ENCODE measurements at regions not wholly inside any gene's neighbourhood (a gene's known extent, or its start where the extent isn't known, plus 50 kb on each side); places are given as distances from the start of the nearest gene placed in this dataset.

GRCh38 chrX:81542255-81542654, 340.4 kb downstream of the SH3BGRL start:
- Histone ChIP-seq H3K9me3 (ENCODE audit: low read depth, low read length, poor library complexity, severe bottlenecking) (peaks cover 23% of the 10 kb centered on the region), H3K27me3 (replicated peaks; ENCODE audit: insufficient read depth, low read depth, low read length, poor library complexity) (no peaks in the 10 kb centered on the region), H3K27ac (ENCODE audit: low read depth, low read length, poor library complexity, severe bottlenecking) (no peak overlapping the region), H3K36me3 (ENCODE audit: insufficient read depth, low read length, poor library complexity, severe bottlenecking) (no peaks in the 10 kb centered on the region), H3K4me1 (ENCODE audit: insufficient read depth, low read length, poor library complexity, severe bottlenecking) (no peaks in the 10 kb centered on the region), H3K4me3 (ENCODE audit: low read depth, low read length, poor library complexity, severe bottlenecking) (no peak overlapping the region)
- CTCF ChIA-PET, result no interaction called here
- TF ChIP-seq, protein P1, sequence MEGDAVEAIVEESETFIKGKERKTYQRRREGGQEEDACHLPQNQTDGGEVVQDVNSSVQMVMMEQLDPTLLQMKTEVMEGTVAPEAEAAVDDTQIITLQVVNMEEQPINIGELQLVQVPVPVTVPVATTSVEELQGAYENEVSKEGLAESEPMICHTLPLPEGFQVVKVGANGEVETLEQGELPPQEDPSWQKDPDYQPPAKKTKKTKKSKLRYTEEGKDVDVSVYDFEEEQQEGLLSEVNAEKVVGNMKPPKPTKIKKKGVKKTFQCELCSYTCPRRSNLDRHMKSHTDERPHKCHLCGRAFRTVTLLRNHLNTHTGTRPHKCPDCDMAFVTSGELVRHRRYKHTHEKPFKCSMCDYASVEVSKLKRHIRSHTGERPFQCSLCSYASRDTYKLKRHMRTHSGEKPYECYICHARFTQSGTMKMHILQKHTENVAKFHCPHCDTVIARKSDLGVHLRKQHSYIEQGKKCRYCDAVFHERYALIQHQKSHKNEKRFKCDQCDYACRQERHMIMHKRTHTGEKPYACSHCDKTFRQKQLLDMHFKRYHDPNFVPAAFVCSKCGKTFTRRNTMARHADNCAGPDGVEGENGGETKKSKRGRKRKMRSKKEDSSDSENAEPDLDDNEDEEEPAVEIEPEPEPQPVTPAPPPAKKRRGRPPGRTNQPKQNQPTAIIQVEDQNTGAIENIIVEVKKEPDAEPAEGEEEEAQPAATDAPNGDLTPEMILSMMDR (conservative IDR thresholded peaks at IDR 0.05; ENCODE audit: low read depth, low read length), result no peak
- no peak for TF ChIP-seq EZH2 (IDR thresholded peaks at IDR 0.05; ENCODE audit: borderline replicate concordance, low read depth, low read length, poor library complexity, severe bottlenecking)
- DNase-seq (ENCODE audit: low spot score), result no peak
- POLR2A ChIA-PET (ENCODE audit: low non-redundant PET), result no interaction called here
- BruUV-seq (replicated peaks), result no TSS peak
- intact Hi-C loops (cut with micrococcal nuclease; ENCODE audit: unreplicated experiment), result no loop called here

DNA sequence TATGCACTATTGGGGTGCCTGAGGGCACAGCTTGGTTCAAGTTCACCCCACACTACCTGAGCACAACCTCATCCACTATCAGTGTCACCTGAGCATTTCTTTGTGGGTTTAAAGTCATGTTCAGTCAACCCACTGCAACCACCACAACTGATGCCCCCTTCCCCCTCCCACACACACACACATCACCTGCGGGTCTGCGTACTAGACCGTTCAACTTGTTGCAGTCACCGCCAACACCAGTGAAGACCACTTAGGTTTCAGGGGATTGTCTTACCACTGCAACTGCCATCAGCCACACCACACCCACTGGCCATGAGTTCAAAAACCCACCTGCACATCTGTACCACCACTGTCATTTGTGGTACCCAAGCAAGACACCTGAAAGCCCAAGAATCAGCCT, 355.0 kb downstream of the SH3BGRL start:
- CTCF ChIA-PET, result no interaction called here
- no TSS peak for BruUV-seq (replicated peaks)
- no peak for DNase-seq (ENCODE audit: low spot score)
- no peak overlapping the region for H3K27ac ChIP-seq (ENCODE audit: low read depth, low read length, poor library complexity, severe bottlenecking)
- H3K4me1 ChIP-seq (ENCODE audit: insufficient read depth, low read length, poor library complexity, severe bottlenecking), result no peaks in the 10 kb centered on the region
- POLR2A ChIA-PET (ENCODE audit: low non-redundant PET), result no interaction called here
- TF ChIP-seq EZH2 (IDR thresholded peaks at IDR 0.05; ENCODE audit: borderline replicate concordance, low read depth, low read length, poor library complexity, severe bottlenecking), result no peak
- TF ChIP-seq, protein P1 (conservative IDR thresholded peaks at IDR 0.05; ENCODE audit: low read depth, low read length), result no peak
- no peaks in the 10 kb centered on the region for H3K27me3 ChIP-seq (replicated peaks; ENCODE audit: insufficient read depth, low read depth, low read length, poor library complexity)
- peaks cover 13% of the 10 kb centered on the region for H3K9me3 ChIP-seq (ENCODE audit: low read depth, low read length, poor library complexity, severe bottlenecking)
- H3K4me3 ChIP-seq (ENCODE audit: low read depth, low read length, poor library complexity, severe bottlenecking), result no peak overlapping the region
- H3K36me3 ChIP-seq (ENCODE audit: insufficient read depth, low read length, poor library complexity, severe bottlenecking), result no peaks in the 10 kb centered on the region
- intact Hi-C loops (cut with micrococcal nuclease; ENCODE audit: unreplicated experiment), result no loop called here

DNA sequence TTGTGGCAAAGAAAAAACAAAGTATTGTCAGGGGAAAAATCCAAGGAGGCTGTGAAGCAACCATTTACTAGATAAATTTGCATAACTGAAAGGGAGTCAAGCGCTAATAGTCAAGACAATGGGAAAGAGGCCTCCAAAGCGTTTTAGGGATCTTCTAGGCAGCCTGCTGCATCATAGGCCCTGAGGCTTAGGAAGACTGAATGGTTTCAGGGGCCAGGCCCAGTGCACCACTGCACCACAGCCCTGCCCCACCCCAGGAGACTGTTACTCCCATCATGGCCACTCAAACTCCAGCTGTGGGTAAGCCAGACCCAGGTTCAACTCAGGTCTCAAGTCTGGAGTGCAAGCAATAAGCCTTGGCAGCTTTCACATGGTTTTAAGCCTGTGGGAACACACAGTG, 362.9 kb downstream of the SH3BGRL start:
- Histone ChIP-seq H3K9me3 (ENCODE audit: low read depth, low read length, poor library complexity, severe bottlenecking) (peaks cover 5% of the 10 kb centered on the region), H3K36me3 (ENCODE audit: insufficient read depth, low read length, poor library complexity, severe bottlenecking) (no peaks in the 10 kb centered on the region), H3K27me3 (replicated peaks; ENCODE audit: insufficient read depth, low read depth, low read length, poor library complexity) (no peaks in the 10 kb centered on the region), H3K4me3 (ENCODE audit: low read depth, low read length, poor library complexity, severe bottlenecking) (no peak overlapping the region), H3K27ac (ENCODE audit: low read depth, low read length, poor library complexity, severe bottlenecking) (no peak overlapping the region), H3K4me1 (ENCODE audit: insufficient read depth, low read length, poor library complexity, severe bottlenecking) (no peaks in the 10 kb centered on the region)
- intact Hi-C loops (cut with micrococcal nuclease; ENCODE audit: unreplicated experiment), result no loop called here
- TF ChIP-seq, protein P1 (conservative IDR thresholded peaks at IDR 0.05; ENCODE audit: low read depth, low read length), result no peak
- no peak for TF ChIP-seq EZH2 (IDR thresholded peaks at IDR 0.05; ENCODE audit: borderline replicate concordance, low read depth, low read length, poor library complexity, severe bottlenecking)
- ChIA-PET POLR2A (ENCODE audit: low non-redundant PET) (no interaction called here), CTCF (no interaction called here)
- no TSS peak for BruUV-seq (replicated peaks)
- no peak for DNase-seq (ENCODE audit: low spot score)

Data from A673 (cell line).